ENCODE measurements at regions not wholly inside any gene's neighbourhood (a gene's known extent, or its start where the extent isn't known, plus 50 kb on each side); places are given as distances from the start of the nearest gene placed in this dataset.

DNA sequence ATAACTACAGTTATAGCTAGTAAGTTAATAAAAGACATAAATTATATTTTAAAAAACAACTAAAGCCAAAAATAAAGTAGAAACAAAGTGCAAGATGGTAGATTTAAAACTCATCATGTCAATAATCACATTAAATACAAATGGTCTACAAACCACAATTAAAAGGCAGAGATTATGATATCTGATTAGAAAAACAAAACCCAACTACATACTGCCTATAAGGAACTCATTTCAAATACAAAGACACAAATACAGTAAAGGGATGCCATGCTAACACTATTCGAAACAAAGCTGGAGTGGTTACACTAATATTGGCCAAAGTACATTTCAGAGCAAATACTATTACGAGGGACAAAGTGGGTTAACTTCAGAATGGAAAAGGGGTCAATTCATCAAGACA, 426.5 kb downstream of the SHQ1 start:
- Mint-ChIP-seq H3K9me3 (ENCODE audit: unreplicated experiment) (no peaks in the 10 kb centered on the region), H3K4me3 (ENCODE audit: unreplicated experiment) (no peak overlapping the region), H3K27ac (ENCODE audit: unreplicated experiment) (no peak overlapping the region), H3K36me3 (ENCODE audit: unreplicated experiment) (peaks cover 9% of the 10 kb centered on the region), H3K4me1 (ENCODE audit: low read depth, unreplicated experiment) (peaks cover 8% of the 10 kb centered on the region), H3K27me3 (ENCODE audit: unreplicated experiment) (no peaks in the 10 kb centered on the region)
- DNase-seq: no peak
- TF ChIP-seq, protein P1, sequence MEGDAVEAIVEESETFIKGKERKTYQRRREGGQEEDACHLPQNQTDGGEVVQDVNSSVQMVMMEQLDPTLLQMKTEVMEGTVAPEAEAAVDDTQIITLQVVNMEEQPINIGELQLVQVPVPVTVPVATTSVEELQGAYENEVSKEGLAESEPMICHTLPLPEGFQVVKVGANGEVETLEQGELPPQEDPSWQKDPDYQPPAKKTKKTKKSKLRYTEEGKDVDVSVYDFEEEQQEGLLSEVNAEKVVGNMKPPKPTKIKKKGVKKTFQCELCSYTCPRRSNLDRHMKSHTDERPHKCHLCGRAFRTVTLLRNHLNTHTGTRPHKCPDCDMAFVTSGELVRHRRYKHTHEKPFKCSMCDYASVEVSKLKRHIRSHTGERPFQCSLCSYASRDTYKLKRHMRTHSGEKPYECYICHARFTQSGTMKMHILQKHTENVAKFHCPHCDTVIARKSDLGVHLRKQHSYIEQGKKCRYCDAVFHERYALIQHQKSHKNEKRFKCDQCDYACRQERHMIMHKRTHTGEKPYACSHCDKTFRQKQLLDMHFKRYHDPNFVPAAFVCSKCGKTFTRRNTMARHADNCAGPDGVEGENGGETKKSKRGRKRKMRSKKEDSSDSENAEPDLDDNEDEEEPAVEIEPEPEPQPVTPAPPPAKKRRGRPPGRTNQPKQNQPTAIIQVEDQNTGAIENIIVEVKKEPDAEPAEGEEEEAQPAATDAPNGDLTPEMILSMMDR (IDR thresholded peaks at IDR 0.05; ENCODE audit: partially characterized antibody, unreplicated experiment): no peak

- Mint-ChIP-seq H3K4me1 (ENCODE audit: low read depth, unreplicated experiment) (peaks cover 4% of the 10 kb centered on the region), H3K27me3 (ENCODE audit: unreplicated experiment) (no peaks in the 10 kb centered on the region), H3K4me3 (ENCODE audit: unreplicated experiment) (no peak overlapping the region), H3K27ac (ENCODE audit: unreplicated experiment) (no peak overlapping the region), H3K9me3 (ENCODE audit: unreplicated experiment) (no peaks in the 10 kb centered on the region), H3K36me3 (ENCODE audit: unreplicated experiment) (peaks cover 9% of the 10 kb centered on the region)
- no peak for DNase-seq
- TF ChIP-seq, protein P1 (IDR thresholded peaks at IDR 0.05; ENCODE audit: partially characterized antibody, unreplicated experiment): no peak
Observed at GRCh38 chr3:72421126-72421525, 427.1 kb downstream of the SHQ1 start.

- H3K4me3 Mint-ChIP-seq (ENCODE audit: unreplicated experiment): no peak overlapping the region
- H3K4me1 Mint-ChIP-seq (ENCODE audit: low read depth, unreplicated experiment): no peaks in the 10 kb centered on the region
- no peaks in the 10 kb centered on the region for H3K9me3 Mint-ChIP-seq (ENCODE audit: unreplicated experiment)
- TF ChIP-seq, protein P1 (IDR thresholded peaks at IDR 0.05; ENCODE audit: partially characterized antibody, unreplicated experiment): no peak
- H3K36me3 Mint-ChIP-seq (ENCODE audit: unreplicated experiment): peaks cover 9% of the 10 kb centered on the region
- no peak overlapping the region for H3K27ac Mint-ChIP-seq (ENCODE audit: unreplicated experiment)
- no peak for DNase-seq
- H3K27me3 Mint-ChIP-seq (ENCODE audit: unreplicated experiment): no peaks in the 10 kb centered on the region
Observed at GRCh38 chr3:72418856-72419255, 429.4 kb downstream of the SHQ1 start.

GRCh38 chr3:72418244-72418643, 430.0 kb downstream of the SHQ1 start:
- Mint-ChIP-seq H3K9me3 (ENCODE audit: unreplicated experiment) (no peaks in the 10 kb centered on the region), H3K27me3 (ENCODE audit: unreplicated experiment) (no peaks in the 10 kb centered on the region), H3K4me3 (ENCODE audit: unreplicated experiment) (no peak overlapping the region), H3K27ac (ENCODE audit: unreplicated experiment) (no peak overlapping the region), H3K36me3 (ENCODE audit: unreplicated experiment) (peaks cover 9% of the 10 kb centered on the region), H3K4me1 (ENCODE audit: low read depth, unreplicated experiment) (peaks cover 4% of the 10 kb centered on the region)
- TF ChIP-seq, protein P1 (IDR thresholded peaks at IDR 0.05; ENCODE audit: partially characterized antibody, unreplicated experiment): no peak
- DNase-seq: no peak

DNA sequence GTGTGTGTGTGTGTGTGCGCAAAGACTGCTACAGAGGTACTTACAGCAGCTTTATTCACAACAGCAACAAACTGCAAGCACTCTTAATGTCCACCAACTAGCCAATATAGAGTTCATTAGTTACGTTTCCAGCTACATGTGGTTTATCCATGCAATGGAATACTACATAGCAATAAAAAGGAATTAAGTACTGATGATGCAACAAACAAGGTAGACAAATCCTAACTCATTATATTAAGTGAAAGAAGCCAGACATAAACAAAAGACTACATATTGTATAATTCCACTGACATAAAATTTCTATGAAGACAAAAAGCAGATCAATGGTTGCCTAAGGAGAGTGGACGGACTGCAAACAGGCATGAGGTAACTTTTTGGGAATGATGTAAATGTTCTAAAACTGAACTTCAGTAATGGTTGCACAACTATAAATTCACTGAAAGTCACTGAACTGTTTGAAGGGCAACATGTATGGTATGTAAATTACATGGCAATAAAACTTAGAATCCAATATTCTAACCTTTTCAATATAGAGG, 433.7 kb downstream of the SHQ1 start:
- H3K27ac Mint-ChIP-seq (ENCODE audit: unreplicated experiment): no peak overlapping the region
- no peaks in the 10 kb centered on the region for H3K9me3 Mint-ChIP-seq (ENCODE audit: unreplicated experiment)
- no peak for DNase-seq
- no peaks in the 10 kb centered on the region for H3K36me3 Mint-ChIP-seq (ENCODE audit: unreplicated experiment)
- no peaks in the 10 kb centered on the region for H3K27me3 Mint-ChIP-seq (ENCODE audit: unreplicated experiment)
- TF ChIP-seq, protein P1 (IDR thresholded peaks at IDR 0.05; ENCODE audit: partially characterized antibody, unreplicated experiment): no peak
- no peak overlapping the region for H3K4me3 Mint-ChIP-seq (ENCODE audit: unreplicated experiment)
- H3K4me1 Mint-ChIP-seq (ENCODE audit: low read depth, unreplicated experiment): peaks cover 7% of the 10 kb centered on the region

Measured in glutamatergic neuron (in vitro differentiated cells).